ENCODE measurements at regions not wholly inside any gene's neighbourhood (a gene's known extent, or its start where the extent isn't known, plus 50 kb on each side); places are given as distances from the start of the nearest gene placed in this dataset.

DNA sequence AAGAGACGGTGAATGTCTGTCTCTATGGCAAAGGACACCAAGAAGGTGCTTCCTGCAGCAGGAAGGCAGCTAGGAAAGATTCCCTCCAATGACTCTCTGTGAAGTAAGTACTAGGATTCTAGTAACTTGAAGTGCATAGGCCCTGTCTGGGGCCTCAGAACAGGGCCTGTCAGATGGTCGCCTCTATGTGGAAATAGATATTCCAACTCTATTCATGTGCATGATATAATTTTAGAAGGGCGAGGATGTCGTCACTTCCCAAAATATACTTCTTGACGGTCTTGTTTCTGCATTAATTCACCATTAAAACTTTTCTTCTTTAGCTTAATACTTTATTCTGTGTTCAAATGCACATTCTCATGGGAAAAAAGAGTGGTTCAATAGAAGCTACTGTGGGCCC is 167.0 kb downstream of the TLE3 start:
- TF ChIP-seq POLR2A (IDR thresholded peaks at IDR 0.05) (no peak), EP300 (IDR thresholded peaks at IDR 0.05; ENCODE audit: low read depth) (no peak), POLR2AphosphoS5 (IDR thresholded peaks at IDR 0.05) (no peak), CTCF (IDR thresholded peaks at IDR 0.05) (no peak)
- DNase-seq = no peak
- Histone ChIP-seq H3K27me3 (peaks cover 21% of the 10 kb centered on the region), H3K36me3 (no peaks in the 10 kb centered on the region), H3K9me3 (peaks cover 3 to 4% of the 10 kb centered on the region in 2 donors), H3K4me3 (no peak overlapping the region), H3K4me1 (no peaks in the 10 kb centered on the region), H3K27ac (no peak overlapping the region)
- WGBS, 2 donors (ENCODE audit: low coverage in 1 of 2) = 82 to 96% methylated on average over 5 of the region's 5 CpGs
- intact Hi-C loops (cut with DNase I; ENCODE audit: low total_unique reads) = no loop called here
- in situ Hi-C loops (cut with MboI; ENCODE audit: low pct_ligation_motif_present in 1 of 4, low pct_unique_long_range_greater_than_20kb in 1 of 4, low sequenced_read_pairs in 3 of 4) = no loop called here

GRCh38 chr15:69931156-69931555 is 166.6 kb downstream of the TLE3 start:
- intact Hi-C loops (cut with DNase I; ENCODE audit: low total_unique reads) = no loop called here
- no peak overlapping the region for H3K27ac ChIP-seq
- peaks cover 4 to 6% of the 10 kb centered on the region in 2 donors for H3K9me3 ChIP-seq
- 80 to 83% methylated on average over 1 to 5 of the region's 5 CpGs for WGBS, 2 donors (ENCODE audit: low coverage in 1 of 2)
- no peak for TF ChIP-seq EP300 (IDR thresholded peaks at IDR 0.05; ENCODE audit: low read depth)
- no peak for TF ChIP-seq CTCF (IDR thresholded peaks at IDR 0.05)
- TF ChIP-seq POLR2AphosphoS5 (IDR thresholded peaks at IDR 0.05) = no peak
- no peak for TF ChIP-seq POLR2A (IDR thresholded peaks at IDR 0.05)
- H3K4me1 ChIP-seq = no peaks in the 10 kb centered on the region
- in situ Hi-C loops (cut with MboI; ENCODE audit: low pct_ligation_motif_present in 1 of 4, low pct_unique_long_range_greater_than_20kb in 1 of 4, low sequenced_read_pairs in 3 of 4) = no loop called here
- no peaks in the 10 kb centered on the region for H3K36me3 ChIP-seq
- H3K27me3 ChIP-seq = peaks cover 21% of the 10 kb centered on the region
- no peak overlapping the region for H3K4me3 ChIP-seq
- DNase-seq = no peak

DNA sequence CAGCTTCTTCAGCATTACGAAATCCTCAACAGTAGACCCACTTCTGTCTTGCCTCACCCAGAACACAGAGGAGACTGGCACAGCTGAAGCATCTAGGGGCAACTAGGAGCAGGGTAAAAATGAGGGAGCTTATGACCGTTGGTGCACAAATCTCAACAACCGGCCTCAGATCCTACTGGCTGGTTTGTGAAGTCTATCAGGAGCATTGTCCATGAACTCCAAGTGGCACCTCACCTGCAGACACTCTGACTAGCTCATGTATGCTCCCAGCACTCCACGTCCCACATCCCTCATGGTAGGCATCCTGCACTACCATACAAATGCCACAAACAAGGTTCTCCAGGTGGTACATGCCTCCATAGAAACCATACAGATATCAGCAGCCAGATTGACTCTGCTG is 163.1 kb downstream of the TLE3 start:
- Histone ChIP-seq H3K4me3 (no peak overlapping the region), H3K4me1 (no peaks in the 10 kb centered on the region), H3K9me3 (peaks cover 4 to 6% of the 10 kb centered on the region in 2 donors), H3K27me3 (peaks cover 21% of the 10 kb centered on the region), H3K27ac (no peak overlapping the region), H3K36me3 (no peaks in the 10 kb centered on the region)
- in situ Hi-C loops (cut with MboI; ENCODE audit: low pct_ligation_motif_present in 1 of 4, low pct_unique_long_range_greater_than_20kb in 1 of 4, low sequenced_read_pairs in 3 of 4) = no loop called here
- DNase-seq = no peak
- WGBS, 2 donors (ENCODE audit: low coverage in 1 of 2) = 85% methylated on average over 4 of the region's 4 CpGs; no CpG with 5 or more reads in 1 of the 2 donors
- TF ChIP-seq POLR2AphosphoS5 (IDR thresholded peaks at IDR 0.05) (no peak), POLR2A (IDR thresholded peaks at IDR 0.05) (no peak), EP300 (IDR thresholded peaks at IDR 0.05; ENCODE audit: low read depth) (no peak), CTCF (IDR thresholded peaks at IDR 0.05) (no peak)
- intact Hi-C loops (cut with DNase I; ENCODE audit: low total_unique reads) = no loop called here

- intact Hi-C loops (cut with DNase I; ENCODE audit: low total_unique reads) (no loop called here), in situ Hi-C loops (cut with MboI; ENCODE audit: low pct_ligation_motif_present in 1 of 4, low pct_unique_long_range_greater_than_20kb in 1 of 4, low sequenced_read_pairs in 3 of 4) (no loop called here)
- Histone ChIP-seq H3K36me3 (no peaks in the 10 kb centered on the region), H3K4me1 (no peaks in the 10 kb centered on the region), H3K4me3 (no peak overlapping the region), H3K27me3 (no peaks in the 10 kb centered on the region), H3K9me3 (peaks cover 4 to 6% of the 10 kb centered on the region in 2 donors), H3K27ac (no peak overlapping the region)
- WGBS, 2 donors (ENCODE audit: low coverage in 1 of 2) = 64% methylated on average over 7 of the region's 7 CpGs; no CpG with 5 or more reads in 1 of the 2 donors
- TF ChIP-seq POLR2A (IDR thresholded peaks at IDR 0.05) = no peak
- TF ChIP-seq POLR2AphosphoS5 (IDR thresholded peaks at IDR 0.05) = no peak
- no peak for TF ChIP-seq EP300 (IDR thresholded peaks at IDR 0.05; ENCODE audit: low read depth)
- TF ChIP-seq CTCF (IDR thresholded peaks at IDR 0.05) = no peak
- DNase-seq = no peak
These were observed 157.9 kb downstream of the TLE3 start for GRCh38 chr15:69939513-69940440.
